GM23248 (cell line): ENCODE measurements at regions not wholly inside any gene's neighbourhood (a gene's known extent, or its start where the extent isn't known, plus 50 kb on each side); places are given as distances from the start of the nearest gene placed in this dataset.

Source experiments
- EZH2 ChIP-seq: fragments of 200-600 bp; sonication (generic); IDR thresholded peaks from 2 replicates; pipeline ENCODE4 v1.6.1; 2018; ENCODE audit warnings: antibody characterized with exemption, mild to moderate bottlenecking; ENCODE audit not compliant: insufficient read depth, poor library complexity, severe bottlenecking
- EZH2phosphoT487 ChIP-seq: fragments of 200-600 bp; sonication (generic); IDR thresholded peaks from 2 replicates; pipeline ENCODE4 v1.6.1; 2018; ENCODE audit warnings: antibody characterized with exemption, moderate library complexity, mild to moderate bottlenecking, low read depth; ENCODE audit not compliant: insufficient read depth

DNA sequence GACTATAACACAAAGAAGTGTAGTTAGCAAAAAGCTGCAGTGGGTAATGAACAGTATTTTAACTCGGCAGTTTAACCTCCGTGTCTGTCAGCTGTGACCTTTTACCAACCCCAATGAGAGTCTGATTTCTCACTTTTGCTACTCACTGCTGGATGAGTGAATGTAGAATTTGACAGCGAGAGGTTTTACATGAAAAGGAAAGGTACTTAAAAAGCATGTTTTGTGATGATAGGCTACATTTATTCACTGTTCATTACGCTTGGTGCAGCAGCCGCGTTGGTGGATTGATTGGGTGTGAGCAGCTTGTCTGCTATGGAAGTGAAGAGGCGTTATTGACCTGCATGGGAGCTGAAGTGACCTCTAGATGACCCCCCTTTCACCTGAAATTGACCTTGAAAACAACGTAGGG, 867.7 kb downstream of the NR2F1-AS1 start:
- TF ChIP-seq EZH2 (no peak), EZH2phosphoT487 (no peak)
